Jurkat, Clone E6-1 (cell line): ENCODE measurements at regions not wholly inside any gene's neighbourhood (a gene's known extent, or its start where the extent isn't known, plus 50 kb on each side); places are given as distances from the start of the nearest gene placed in this dataset.

Source experiments
- DNase-seq: peaks from one replicate; pipeline ENCODE4 v3.0.0-alpha.2; 2011; ENCODE audit warnings: low read depth, low spot score
- H3K4me3 ChIP-seq: 2 replicates; pipeline ENCODE4 v1.5.1; 2011; ENCODE audit warnings: mild to moderate bottlenecking, low read length, control low read depth, moderate library complexity

DNA sequence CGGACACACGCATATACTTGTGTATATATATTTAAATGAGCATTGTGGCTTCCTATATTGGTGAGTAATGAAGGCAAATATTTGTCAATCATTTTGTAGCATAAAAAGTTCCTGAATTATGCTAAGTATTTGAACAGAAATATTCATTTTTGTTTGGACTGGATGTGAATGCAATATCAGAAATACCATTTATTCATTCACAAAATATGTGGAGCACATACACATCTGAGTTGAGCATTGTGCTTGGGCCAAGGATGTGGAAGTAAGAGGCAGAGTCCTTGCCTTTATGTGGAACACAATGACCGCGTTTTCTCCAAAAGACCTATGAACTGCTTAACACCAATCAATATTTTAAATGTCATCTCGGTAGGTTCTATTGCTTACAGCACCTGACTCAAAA, 1086.5 kb downstream of the NR2F1-AS1 start:
- no peak overlapping the region for H3K4me3 ChIP-seq
- DNase-seq = no peak

DNA sequence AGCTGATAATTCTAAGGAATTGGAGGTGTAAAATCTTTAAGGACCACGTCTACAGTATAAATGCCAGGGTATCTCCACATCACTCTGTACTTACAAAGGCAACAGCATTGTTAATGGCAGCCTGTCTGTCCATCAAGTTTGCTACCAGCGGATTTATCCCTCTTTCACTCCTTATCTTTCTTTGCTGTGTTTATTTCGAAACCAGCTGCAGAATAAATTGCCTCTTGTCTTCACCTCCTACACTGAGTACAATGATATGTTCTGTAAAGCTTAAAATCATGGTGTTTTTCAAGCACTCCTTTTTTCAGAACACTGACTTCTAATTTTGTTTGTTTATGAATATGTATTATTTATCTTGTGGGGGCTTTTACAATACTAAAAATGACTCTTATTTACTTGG, 1088.1 kb downstream of the NR2F1-AS1 start:
- no peak overlapping the region for H3K4me3 ChIP-seq
- DNase-seq = no peak

DNA sequence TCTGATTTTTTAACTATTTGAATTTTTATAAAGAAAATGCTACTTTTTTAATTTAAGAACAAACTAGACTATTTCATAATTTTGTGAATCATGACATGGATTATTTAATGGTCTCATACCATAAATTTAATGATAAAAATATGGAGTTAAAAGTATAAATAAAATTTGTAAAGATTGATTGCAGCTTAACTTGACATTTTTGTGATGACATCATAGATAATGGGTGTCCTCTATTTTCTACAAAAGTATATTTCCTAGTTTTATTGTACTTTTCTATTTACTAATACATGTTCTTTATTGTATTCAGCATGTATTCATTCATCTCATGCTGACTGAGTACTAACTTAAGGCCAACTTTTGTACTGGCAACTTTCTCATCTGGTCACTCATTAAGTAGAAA, 1096.5 kb downstream of the NR2F1-AS1 start:
- H3K4me3 ChIP-seq = no peak overlapping the region

DNA sequence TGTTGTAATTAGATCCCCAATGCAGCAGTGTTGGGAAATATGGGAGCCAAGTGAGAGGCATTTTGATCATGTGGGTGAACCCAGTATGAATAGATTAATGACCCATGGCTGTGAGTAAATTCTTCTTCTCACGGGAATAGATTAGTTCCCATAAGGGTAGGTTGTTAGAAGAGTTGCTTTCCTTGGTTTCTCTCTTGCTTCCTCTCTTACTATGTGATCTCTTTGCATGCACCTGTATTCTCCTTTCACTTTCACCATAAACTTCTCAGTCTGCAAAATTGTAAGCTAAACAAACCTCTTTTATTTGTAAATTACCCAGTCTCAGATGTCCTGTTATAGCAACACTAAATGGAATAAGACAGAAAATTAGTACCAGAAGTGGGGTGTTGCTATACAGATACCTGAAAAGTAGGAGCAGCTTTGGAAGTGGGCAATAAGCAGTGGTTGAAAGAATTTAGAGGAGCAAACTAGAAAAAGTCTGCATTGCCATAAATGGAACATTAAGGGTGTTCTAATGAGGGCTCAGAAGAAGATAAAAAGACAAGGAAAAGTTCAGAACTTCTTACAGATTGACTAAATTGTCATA, 1090.0 kb upstream of the ARRDC3 start:
- DNase-seq = no peak

More for the DNA sequence above, 1096.5 kb downstream of the NR2F1-AS1 start:
- no peak for DNase-seq

DNA sequence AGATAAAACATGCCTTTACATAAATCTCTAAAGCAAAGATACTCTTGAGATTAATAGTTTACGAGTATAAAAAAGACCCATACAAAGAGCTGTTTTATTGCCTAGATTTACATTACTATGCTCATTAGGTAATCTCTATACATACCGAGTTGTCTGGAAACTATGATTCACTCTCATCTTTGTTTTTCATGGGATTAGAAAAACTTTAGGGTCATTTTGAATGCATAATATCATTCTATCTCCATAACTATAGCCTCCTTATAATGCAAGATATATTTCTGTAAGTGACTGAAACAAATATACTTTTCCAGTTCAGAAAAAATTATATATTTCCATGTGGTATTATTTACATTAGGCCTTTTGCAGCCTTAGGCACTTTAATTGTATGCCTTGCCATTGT, 1088.7 kb upstream of the ARRDC3 start:
- no peak for DNase-seq

More for the DNA sequence above, 1090.0 kb upstream of the ARRDC3 start:
- no peak overlapping the region for H3K4me3 ChIP-seq

DNA sequence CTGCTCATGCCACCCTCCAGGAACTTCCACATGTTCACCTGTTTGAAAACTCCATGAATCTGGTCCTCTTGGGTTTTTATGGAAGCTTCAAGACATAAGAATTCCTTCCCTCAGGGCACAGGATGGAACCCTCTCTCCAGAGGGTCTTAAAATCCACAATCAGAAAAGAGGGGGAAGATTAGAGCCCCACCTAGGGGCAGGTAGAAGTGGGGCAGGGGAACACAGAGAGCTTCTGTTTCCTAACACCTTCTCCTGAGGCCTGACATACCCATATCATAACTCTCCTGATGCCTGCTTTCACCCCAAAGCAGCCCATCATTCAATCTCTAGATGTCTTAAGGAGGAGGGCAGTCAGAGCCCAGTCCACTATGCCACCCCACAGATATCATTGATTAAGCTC, 1087.7 kb upstream of the ARRDC3 start:
- no peak overlapping the region for H3K4me3 ChIP-seq
- DNase-seq = no peak

More for the DNA sequence above, 1088.7 kb upstream of the ARRDC3 start:
- no peak overlapping the region for H3K4me3 ChIP-seq

DNA sequence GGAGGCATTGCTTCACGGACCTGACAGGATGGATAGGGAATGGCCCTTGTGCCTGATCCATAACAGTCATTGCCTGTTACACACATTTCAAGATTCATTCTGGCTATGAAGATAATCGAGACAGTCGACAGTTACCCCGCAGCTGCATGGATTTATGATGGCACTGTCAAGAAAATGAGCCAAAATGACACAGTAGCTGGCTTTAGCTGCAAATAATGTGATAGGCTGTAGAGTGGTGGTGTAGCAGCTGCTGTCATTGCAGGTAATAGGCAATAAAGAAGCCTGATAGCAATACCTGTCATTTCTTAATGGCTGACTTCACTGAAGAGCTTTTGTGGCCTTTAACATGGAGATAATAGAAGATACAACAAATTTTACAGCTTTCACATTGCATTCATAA, 1085.2 kb upstream of the ARRDC3 start:
- H3K4me3 ChIP-seq = no peak overlapping the region
- DNase-seq = no peak

DNA sequence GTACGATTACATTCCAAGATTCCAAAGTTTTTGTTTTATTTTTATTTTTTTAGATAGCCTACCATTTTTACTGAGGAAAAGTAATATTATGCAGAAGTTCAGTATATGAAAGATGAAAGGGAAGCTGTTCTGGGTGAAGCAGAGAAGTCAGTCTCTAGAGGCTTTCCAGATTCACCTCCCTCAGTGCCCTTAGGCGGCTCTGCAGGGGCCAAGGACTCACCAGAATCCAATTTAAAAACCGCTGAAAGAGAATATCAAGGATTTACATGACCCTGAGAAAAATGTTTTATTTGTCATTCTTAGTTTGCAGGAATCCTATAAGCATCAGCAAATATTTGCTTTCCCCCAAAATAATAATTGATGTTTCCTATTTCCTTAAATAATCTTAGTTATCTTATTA, 1084.6 kb upstream of the ARRDC3 start:
- no peak overlapping the region for H3K4me3 ChIP-seq
- no peak for DNase-seq

DNA sequence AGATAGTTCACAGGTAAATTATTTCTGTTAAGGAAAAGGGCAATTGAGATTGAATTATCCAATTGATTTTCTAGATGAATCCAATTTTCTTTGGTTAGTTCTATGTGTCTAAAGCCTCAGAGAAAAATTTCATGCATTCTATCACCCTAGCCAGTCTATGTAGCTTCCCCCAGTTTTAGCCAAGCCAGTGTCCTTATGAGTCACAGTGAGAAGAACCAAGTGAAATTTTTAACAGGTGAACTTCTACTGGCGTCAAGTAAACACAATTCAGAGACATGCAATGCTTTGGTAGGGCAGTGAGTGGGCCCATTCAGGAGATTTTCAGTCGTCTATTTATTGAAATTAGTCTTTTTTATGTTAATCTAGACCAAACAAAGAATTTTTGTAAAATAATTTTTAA, 1077.4 kb upstream of the ARRDC3 start:
- no peak for DNase-seq

DNA sequence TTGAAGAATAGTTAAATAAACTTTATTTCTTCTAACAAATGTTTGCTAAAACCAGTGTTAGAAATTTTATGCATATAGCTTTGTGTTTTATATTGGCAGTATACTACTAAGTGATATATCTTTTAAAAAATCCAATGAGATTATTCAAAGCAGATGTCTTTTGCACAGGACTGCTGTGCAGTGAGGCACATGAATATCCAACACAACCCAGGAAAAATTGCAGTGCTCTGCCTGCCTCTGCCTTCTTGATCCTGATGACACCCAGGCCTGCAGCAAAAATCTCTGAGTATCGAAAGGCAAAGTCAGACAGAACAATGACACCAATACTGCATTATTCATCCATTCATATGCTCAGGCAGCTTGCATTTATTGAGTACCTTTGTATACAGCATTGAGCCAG, 1076.5 kb upstream of the ARRDC3 start:
- no peak for DNase-seq
- H3K4me3 ChIP-seq = no peak overlapping the region

More for the DNA sequence above, 1077.4 kb upstream of the ARRDC3 start:
- no peak overlapping the region for H3K4me3 ChIP-seq

DNA sequence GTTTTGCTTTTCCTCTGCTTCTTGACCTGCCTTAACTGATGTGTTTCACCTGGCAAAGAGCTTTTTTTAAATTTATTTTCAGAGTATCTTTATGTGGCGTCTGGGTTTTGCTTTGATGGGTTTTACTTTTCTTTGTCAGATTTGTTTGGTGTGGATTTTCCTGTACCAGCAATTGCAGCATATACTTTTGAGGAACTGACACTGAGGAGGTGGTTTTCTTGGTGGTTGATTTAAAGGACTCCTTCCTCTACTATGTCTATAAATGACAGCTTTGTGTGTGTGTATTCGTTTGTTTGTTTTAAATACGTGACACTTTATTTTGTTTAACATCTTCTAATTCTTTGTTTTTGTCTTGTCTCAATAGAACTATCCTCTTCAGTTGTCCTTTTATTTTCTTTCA, 1071.9 kb upstream of the ARRDC3 start:
- peak; percentile 11 for DNase-seq
- H3K4me3 ChIP-seq = no peak overlapping the region

DNA sequence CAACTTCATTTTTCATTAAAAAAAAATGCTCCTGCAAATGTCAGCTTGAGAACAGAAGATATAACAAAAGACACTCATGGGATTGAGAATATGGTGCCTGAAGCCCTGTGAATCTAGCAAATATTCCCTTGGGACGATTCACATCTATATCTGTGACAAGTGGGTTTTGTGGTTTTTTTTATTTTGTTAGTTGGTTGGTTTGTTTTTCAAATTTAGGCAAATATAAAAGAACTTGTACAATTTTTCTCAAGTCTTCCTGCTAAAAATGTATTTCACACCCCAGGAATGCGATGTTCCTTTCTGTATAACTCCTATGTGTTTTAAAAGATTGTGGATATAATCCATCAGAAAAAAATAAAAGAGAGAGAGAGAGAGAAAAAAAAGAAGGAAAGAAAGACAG, 1061.8 kb upstream of the ARRDC3 start:
- no peak overlapping the region for H3K4me3 ChIP-seq
- DNase-seq = no peak

DNA sequence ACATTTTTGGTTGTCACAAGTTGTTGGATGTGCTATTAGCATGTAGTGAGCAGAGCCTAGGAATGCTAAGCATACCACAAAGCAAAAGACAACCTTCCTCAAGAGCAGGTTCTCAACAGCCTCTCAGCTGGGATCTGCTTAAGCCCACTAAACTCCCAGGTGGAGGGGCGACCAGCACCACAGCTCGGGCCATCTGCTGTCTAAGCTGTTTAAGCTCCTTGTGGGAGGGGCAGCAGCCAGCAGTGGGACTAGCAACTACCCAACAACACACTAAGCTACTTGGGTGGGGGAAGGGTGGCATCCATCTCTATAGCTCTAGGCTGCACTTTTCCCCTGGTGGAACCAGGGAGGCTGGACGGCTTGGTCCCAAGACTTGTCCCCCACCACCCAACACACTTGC, 1052.7 kb upstream of the ARRDC3 start:
- no peak overlapping the region for H3K4me3 ChIP-seq
- DNase-seq = no peak

DNA sequence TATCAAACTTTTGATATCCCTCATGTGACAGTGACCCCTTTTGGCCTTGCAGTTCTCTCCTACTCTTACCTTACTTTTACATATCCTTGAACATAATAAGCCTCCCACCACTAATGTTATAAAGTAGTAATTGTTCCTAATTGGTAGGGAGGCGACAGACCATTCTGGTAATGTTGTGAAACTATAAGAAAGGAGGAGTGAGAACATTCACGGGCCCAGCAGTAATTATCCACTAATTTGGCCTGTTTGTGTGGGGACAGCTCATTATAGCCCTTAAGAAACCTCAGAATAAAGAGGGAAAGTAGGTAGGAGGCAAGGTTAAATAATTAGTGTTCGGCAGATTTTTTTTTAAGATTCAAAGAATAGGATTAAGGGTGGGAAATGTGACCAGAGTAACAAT, 1046.5 kb upstream of the ARRDC3 start:
- no peak for DNase-seq
- no peak overlapping the region for H3K4me3 ChIP-seq

DNA sequence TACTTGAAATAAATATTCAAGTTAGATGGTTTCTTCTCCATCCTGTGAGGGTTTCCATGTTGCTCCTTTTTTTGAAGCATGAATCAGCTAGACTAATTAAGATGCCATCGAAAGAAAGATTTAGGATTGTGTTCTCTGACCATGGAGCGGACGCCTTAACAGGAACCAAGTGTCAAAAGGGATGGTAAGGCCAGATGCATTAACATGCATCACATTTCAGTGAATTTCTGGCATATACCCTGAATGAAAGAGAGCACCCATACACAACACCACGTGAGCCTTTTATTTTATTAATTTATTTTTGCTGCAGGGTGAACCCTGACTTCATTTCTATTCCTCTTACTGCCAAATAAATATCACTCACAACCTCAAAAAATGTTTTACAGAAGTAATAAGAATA, 1045.3 kb upstream of the ARRDC3 start:
- DNase-seq = no peak
- H3K4me3 ChIP-seq = no peak overlapping the region

DNA sequence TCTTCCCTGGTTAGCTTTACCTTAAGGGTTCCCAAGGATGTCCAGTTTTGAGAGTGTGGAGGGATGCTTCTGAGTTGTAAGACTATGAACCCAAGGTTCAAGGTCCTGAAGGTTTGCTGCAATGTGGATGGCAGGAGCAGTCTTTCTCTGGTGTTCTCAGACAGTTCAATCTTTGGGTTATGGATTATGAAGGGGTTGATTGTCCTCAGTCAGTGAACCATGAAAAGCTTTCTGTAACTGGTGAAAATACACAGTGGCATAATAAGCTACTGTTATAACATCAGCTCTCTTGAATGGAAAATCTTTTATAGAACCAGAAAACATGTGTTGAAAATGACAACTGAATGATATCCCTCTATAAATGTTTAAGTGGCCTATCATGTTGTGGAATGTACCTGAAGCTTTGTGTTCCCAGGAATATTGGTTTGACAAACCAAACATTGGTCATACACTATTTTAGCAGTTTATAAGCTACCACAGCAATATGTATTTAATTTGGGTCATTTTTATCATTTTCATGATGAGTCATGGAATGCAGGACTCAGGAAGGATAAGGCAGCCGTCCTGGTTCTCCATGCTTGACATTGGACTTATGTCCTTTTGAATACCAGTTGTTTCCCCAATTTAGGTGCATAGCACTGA, 1041.8 kb upstream of the ARRDC3 start:
- no peak for DNase-seq
- H3K4me3 ChIP-seq = no peak overlapping the region

DNA sequence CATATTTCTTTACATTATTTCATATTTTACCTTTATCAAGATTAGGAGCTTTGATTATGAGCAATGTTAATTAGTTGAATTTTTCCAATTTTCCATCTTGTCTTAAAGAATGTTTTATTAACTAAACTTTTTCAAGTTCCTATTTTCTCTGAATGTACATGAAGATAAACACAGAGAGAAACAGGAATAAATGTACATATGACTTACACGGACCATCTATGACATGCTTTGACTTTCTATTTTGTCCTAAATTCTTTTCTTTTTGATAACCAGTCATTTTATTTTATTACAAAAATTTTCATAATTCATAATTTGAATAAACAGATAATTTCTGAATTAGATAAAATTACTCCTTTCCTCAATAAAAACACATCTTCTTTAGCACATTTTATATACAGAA, 1038.8 kb upstream of the ARRDC3 start:
- no peak overlapping the region for H3K4me3 ChIP-seq
- DNase-seq = no peak

DNA sequence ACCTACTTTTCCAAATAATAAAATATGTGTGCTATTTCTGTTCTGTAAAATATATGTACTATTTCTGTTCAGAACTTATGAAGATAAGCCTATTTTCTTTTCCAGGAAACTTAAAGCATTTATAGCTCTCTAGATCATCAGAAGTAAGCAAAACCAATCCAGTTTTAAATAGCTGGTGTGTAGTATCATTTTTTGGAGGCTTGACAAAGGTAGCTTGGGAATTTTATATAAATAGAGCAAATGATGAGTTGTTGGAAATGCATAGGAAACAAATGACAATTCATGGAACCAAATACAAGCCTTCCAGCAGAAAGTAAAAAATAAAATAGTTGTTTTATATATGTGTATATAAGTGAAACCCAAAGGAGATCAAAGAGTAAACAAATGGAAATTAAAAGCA, 1038.1 kb upstream of the ARRDC3 start:
- H3K4me3 ChIP-seq = no peak overlapping the region
- no peak for DNase-seq

DNA sequence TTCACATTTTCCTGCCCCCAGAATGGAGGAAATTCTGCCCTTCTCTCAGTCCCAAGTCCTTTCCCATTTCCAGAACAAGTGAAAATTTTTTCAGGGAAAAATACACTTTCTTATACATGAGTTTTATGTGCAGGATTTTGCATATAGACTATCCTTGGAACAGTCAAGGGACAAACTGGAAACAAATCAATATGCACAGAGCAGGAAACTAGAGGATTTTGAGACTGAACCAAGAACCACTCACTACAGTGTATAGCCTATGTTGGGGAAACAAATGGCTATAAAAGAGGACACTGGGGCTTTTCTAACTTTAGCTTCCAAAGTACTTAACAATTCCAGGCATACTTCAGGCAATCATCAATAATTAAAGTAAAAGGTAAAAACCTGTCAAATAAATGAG, 1036.1 kb upstream of the ARRDC3 start:
- no peak for DNase-seq
- no peak overlapping the region for H3K4me3 ChIP-seq

DNA sequence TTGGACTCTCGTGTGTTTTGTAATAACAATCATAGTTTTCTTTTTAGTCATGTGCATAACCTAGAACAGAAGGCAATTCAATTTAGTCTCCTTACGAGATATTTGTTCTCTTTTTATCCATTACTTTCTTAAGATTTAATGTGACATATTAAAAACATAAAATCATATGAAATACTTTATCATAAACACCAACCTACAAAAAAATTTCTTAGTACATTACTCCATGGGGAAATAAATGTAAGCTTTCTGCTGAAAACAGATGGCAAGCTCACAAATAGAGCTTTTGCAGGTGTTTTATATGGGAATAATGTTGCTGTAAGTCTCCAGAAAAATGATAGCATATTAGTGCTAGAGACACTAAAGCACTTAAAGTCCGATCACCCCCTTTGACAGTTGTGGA, 1035.2 kb upstream of the ARRDC3 start:
- DNase-seq = no peak
- H3K4me3 ChIP-seq = no peak overlapping the region

DNA sequence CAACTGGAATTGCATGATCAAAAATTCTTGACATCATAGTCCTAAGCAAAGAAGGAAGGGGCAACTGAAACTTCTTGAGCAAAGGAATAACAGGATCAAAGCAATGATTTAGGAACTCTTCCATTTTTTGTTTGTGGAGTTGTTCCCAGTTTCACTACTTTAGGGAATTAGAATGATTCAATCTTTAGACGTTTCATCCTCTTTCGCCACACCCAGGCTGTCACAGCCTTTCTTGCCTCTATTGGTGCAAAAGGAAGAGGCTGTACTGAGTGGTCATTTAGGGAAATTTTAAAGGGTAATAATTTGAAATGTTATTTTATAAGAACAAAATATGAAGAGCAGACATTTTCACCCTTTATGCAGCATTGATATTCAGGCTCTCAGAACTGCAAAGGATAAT, 1026.0 kb upstream of the ARRDC3 start:
- no peak for DNase-seq
- H3K4me3 ChIP-seq = no peak overlapping the region
